ENCODE measurements at regions not wholly inside any gene's neighbourhood (a gene's known extent, or its start where the extent isn't known, plus 50 kb on each side); places are given as distances from the start of the nearest gene placed in this dataset.
"Not testable (repeated sequence)": the region's sequence is repeated elsewhere in the genome, so short reads cannot be mapped to it uniquely, and the experiment has no call there.

GRCh38 chr1:120648915-120649623 lies 74.7 kb upstream of the NBPF26 start:
- not testable (repeated sequence) for DNase-seq (ENCODE audit: extremely low spot score, unreplicated experiment); H3K27me3 Mint-ChIP-seq (ENCODE audit: unreplicated experiment); H3K4me3 Mint-ChIP-seq (ENCODE audit: unreplicated experiment); H3K9me3 Mint-ChIP-seq (ENCODE audit: unreplicated experiment); H3K36me3 Mint-ChIP-seq (ENCODE audit: unreplicated experiment); H3K4me1 Mint-ChIP-seq (ENCODE audit: unreplicated experiment); H3K27ac Mint-ChIP-seq (ENCODE audit: unreplicated experiment)

GRCh38 chr1:120649730-120650129 lies 74.0 kb upstream of the NBPF26 start:
- not testable (repeated sequence) for H3K27ac Mint-ChIP-seq (ENCODE audit: unreplicated experiment); H3K9me3 Mint-ChIP-seq (ENCODE audit: unreplicated experiment); H3K4me1 Mint-ChIP-seq (ENCODE audit: unreplicated experiment); H3K4me3 Mint-ChIP-seq (ENCODE audit: unreplicated experiment); DNase-seq (ENCODE audit: extremely low spot score, unreplicated experiment); H3K36me3 Mint-ChIP-seq (ENCODE audit: unreplicated experiment); H3K27me3 Mint-ChIP-seq (ENCODE audit: unreplicated experiment)

- H3K9me3 Mint-ChIP-seq (ENCODE audit: unreplicated experiment); H3K27ac Mint-ChIP-seq (ENCODE audit: unreplicated experiment); H3K4me1 Mint-ChIP-seq (ENCODE audit: unreplicated experiment); H3K4me3 Mint-ChIP-seq (ENCODE audit: unreplicated experiment); H3K36me3 Mint-ChIP-seq (ENCODE audit: unreplicated experiment); H3K27me3 Mint-ChIP-seq (ENCODE audit: unreplicated experiment); DNase-seq (ENCODE audit: extremely low spot score, unreplicated experiment): not testable (repeated sequence)
Measured at GRCh38 chr1:120654114-120654513, 69.6 kb upstream of the NBPF26 start.

- not testable (repeated sequence) for H3K27ac Mint-ChIP-seq (ENCODE audit: unreplicated experiment); H3K9me3 Mint-ChIP-seq (ENCODE audit: unreplicated experiment); DNase-seq (ENCODE audit: extremely low spot score, unreplicated experiment); H3K27me3 Mint-ChIP-seq (ENCODE audit: unreplicated experiment); H3K4me1 Mint-ChIP-seq (ENCODE audit: unreplicated experiment); H3K36me3 Mint-ChIP-seq (ENCODE audit: unreplicated experiment); H3K4me3 Mint-ChIP-seq (ENCODE audit: unreplicated experiment)
Measured at GRCh38 chr1:120655394-120655793, 68.4 kb upstream of the NBPF26 start.

- H3K4me3 Mint-ChIP-seq (ENCODE audit: unreplicated experiment); H3K4me1 Mint-ChIP-seq (ENCODE audit: unreplicated experiment); H3K27ac Mint-ChIP-seq (ENCODE audit: unreplicated experiment); H3K36me3 Mint-ChIP-seq (ENCODE audit: unreplicated experiment); H3K9me3 Mint-ChIP-seq (ENCODE audit: unreplicated experiment); H3K27me3 Mint-ChIP-seq (ENCODE audit: unreplicated experiment); DNase-seq (ENCODE audit: extremely low spot score, unreplicated experiment): not testable (repeated sequence)
Measured at GRCh38 chr1:120656116-120656515, 67.6 kb upstream of the NBPF26 start.

GRCh38 chr1:120657804-120658203 lies 65.9 kb upstream of the NBPF26 start:
- H3K36me3 Mint-ChIP-seq (ENCODE audit: unreplicated experiment); H3K9me3 Mint-ChIP-seq (ENCODE audit: unreplicated experiment); H3K4me1 Mint-ChIP-seq (ENCODE audit: unreplicated experiment); H3K27me3 Mint-ChIP-seq (ENCODE audit: unreplicated experiment); H3K4me3 Mint-ChIP-seq (ENCODE audit: unreplicated experiment); H3K27ac Mint-ChIP-seq (ENCODE audit: unreplicated experiment); DNase-seq (ENCODE audit: extremely low spot score, unreplicated experiment): not testable (repeated sequence)

- H3K4me3 Mint-ChIP-seq (ENCODE audit: unreplicated experiment); H3K36me3 Mint-ChIP-seq (ENCODE audit: unreplicated experiment); H3K9me3 Mint-ChIP-seq (ENCODE audit: unreplicated experiment); DNase-seq (ENCODE audit: extremely low spot score, unreplicated experiment); H3K4me1 Mint-ChIP-seq (ENCODE audit: unreplicated experiment); H3K27ac Mint-ChIP-seq (ENCODE audit: unreplicated experiment); H3K27me3 Mint-ChIP-seq (ENCODE audit: unreplicated experiment): not testable (repeated sequence)
Measured at GRCh38 chr1:120658622-120659021, 65.1 kb upstream of the NBPF26 start.

GRCh38 chr1:120659133-120659532 lies 64.6 kb upstream of the NBPF26 start:
- H3K9me3 Mint-ChIP-seq (ENCODE audit: unreplicated experiment); H3K36me3 Mint-ChIP-seq (ENCODE audit: unreplicated experiment); H3K4me3 Mint-ChIP-seq (ENCODE audit: unreplicated experiment); H3K27ac Mint-ChIP-seq (ENCODE audit: unreplicated experiment); H3K27me3 Mint-ChIP-seq (ENCODE audit: unreplicated experiment); H3K4me1 Mint-ChIP-seq (ENCODE audit: unreplicated experiment); DNase-seq (ENCODE audit: extremely low spot score, unreplicated experiment): not testable (repeated sequence)

GRCh38 chr1:120664376-120665249 lies 59.1 kb upstream of the NBPF26 start:
- H3K27ac Mint-ChIP-seq (ENCODE audit: unreplicated experiment) = peak overlapping the region; percentile 79
- H3K27me3 Mint-ChIP-seq (ENCODE audit: unreplicated experiment); DNase-seq (ENCODE audit: extremely low spot score, unreplicated experiment); H3K9me3 Mint-ChIP-seq (ENCODE audit: unreplicated experiment); H3K4me1 Mint-ChIP-seq (ENCODE audit: unreplicated experiment); H3K36me3 Mint-ChIP-seq (ENCODE audit: unreplicated experiment): not testable (repeated sequence)
- H3K4me3 Mint-ChIP-seq (ENCODE audit: unreplicated experiment) = peak overlapping the region; percentile 85

GRCh38 chr1:120665250-120665577 lies 58.5 kb upstream of the NBPF26 start:
- not testable (repeated sequence) for H3K4me1 Mint-ChIP-seq (ENCODE audit: unreplicated experiment)

GRCh38 chr1:120668187-120668586 lies 55.6 kb upstream of the NBPF26 start:
- not testable (repeated sequence) for H3K9me3 Mint-ChIP-seq (ENCODE audit: unreplicated experiment); H3K4me1 Mint-ChIP-seq (ENCODE audit: unreplicated experiment); H3K27me3 Mint-ChIP-seq (ENCODE audit: unreplicated experiment); H3K36me3 Mint-ChIP-seq (ENCODE audit: unreplicated experiment); H3K27ac Mint-ChIP-seq (ENCODE audit: unreplicated experiment); DNase-seq (ENCODE audit: extremely low spot score, unreplicated experiment); H3K4me3 Mint-ChIP-seq (ENCODE audit: unreplicated experiment)

More at GRCh38 chr1:120665250-120665577, 58.5 kb upstream of the NBPF26 start:
- H3K27me3 Mint-ChIP-seq (ENCODE audit: unreplicated experiment); H3K36me3 Mint-ChIP-seq (ENCODE audit: unreplicated experiment); H3K9me3 Mint-ChIP-seq (ENCODE audit: unreplicated experiment); DNase-seq (ENCODE audit: extremely low spot score, unreplicated experiment): not testable (repeated sequence)
- H3K27ac Mint-ChIP-seq (ENCODE audit: unreplicated experiment) = peak overlapping the region; percentile 79
- peak overlapping the region; percentile 85 for H3K4me3 Mint-ChIP-seq (ENCODE audit: unreplicated experiment)

Data from osteocyte (in vitro differentiated cells).